Vagina (tissue), 2 donors: ENCODE measurements at regions not wholly inside any gene's neighbourhood (a gene's known extent, or its start where the extent isn't known, plus 50 kb on each side); places are given as distances from the start of the nearest gene placed in this dataset.

Experiments
- POLR2A ChIP-seq, 2 donors: fragments of 450-650 bp; IDR thresholded peaks; one replicate each; pipeline ENCODE4 v1.6.1; 2017; ENCODE audit warnings: antibody characterized with exemption in 2 of 2, mild to moderate bottlenecking in 2 of 2, moderate library complexity in 2 of 2
- POLR2AphosphoS5 ChIP-seq, 2 donors: sonication (generic); formaldehyde crosslinking; IDR thresholded peaks; one replicate each; pipeline ENCODE4 v1.9.0; 2017; ENCODE audit warnings: antibody characterized with exemption in 2 of 2, mild to moderate bottlenecking in 2 of 2, low read depth in 1 of 2; ENCODE audit not compliant: insufficient read depth in 1 of 2
- TF ChIP-seq, protein P1 (sequence below), 3 experiments: fragments of 450-650 bp in 2 of 3; fragments of 200-600 bp in 1 of 3; sonication (generic) in 1 of 3; IDR thresholded peaks; one replicate each; pipeline ENCODE4 v1.5.1; 2017 to 2019; ENCODE audit warnings: antibody characterized with exemption in 3 of 3, mild to moderate bottlenecking in 2 of 3, moderate library complexity in 2 of 3

DNA sequence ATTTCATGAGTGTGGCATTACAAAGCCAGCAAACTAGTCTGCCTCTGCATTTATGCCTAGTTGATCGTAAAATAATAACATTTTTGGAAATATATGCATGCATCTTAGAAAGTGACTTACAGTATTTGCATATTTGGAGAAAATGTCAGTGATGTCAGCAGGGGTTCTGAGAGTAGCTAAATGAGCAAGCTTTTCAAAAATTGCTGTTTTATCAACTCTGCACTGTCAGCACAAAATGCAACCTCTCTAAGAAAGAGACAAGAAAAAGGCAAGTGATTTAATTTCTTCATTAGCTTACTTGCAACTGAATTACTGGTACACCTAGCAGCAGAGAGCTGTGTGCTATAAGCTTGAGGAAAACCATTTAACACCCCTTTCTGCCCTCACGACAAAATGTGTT is 632.5 kb upstream of the MMS22L start:
- TF ChIP-seq, protein P1, sequence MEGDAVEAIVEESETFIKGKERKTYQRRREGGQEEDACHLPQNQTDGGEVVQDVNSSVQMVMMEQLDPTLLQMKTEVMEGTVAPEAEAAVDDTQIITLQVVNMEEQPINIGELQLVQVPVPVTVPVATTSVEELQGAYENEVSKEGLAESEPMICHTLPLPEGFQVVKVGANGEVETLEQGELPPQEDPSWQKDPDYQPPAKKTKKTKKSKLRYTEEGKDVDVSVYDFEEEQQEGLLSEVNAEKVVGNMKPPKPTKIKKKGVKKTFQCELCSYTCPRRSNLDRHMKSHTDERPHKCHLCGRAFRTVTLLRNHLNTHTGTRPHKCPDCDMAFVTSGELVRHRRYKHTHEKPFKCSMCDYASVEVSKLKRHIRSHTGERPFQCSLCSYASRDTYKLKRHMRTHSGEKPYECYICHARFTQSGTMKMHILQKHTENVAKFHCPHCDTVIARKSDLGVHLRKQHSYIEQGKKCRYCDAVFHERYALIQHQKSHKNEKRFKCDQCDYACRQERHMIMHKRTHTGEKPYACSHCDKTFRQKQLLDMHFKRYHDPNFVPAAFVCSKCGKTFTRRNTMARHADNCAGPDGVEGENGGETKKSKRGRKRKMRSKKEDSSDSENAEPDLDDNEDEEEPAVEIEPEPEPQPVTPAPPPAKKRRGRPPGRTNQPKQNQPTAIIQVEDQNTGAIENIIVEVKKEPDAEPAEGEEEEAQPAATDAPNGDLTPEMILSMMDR (IDR thresholded peaks at IDR 0.05), result no peak
- TF ChIP-seq POLR2AphosphoS5 (IDR thresholded peaks at IDR 0.05; ENCODE audit: insufficient read depth in 1 of 2, low read depth in 1 of 2) (no peak), POLR2A (IDR thresholded peaks at IDR 0.05) (no peak)
